Heart left ventricle (tissue), 16 donors: ENCODE measurements at regions not wholly inside any gene's neighbourhood (a gene's known extent, or its start where the extent isn't known, plus 50 kb on each side); places are given as distances from the start of the nearest gene placed in this dataset.

Experiments
- ATAC-seq, 4 donors: fragments of 200-7000 bp; cut with Tn5 transposase; one replicate each; pipeline ENCODE4 v1.9.1; 2020 to 2022; ENCODE audit warnings: moderate library complexity in 4 of 4, mild to moderate bottlenecking in 3 of 4, moderate number of reproducible peaks in 1 of 4
- DNase-seq, 5 donors: peaks; one replicate each; pipeline ENCODE4 v3.0.0-alpha.2; 2020
- H3K27ac ChIP-seq, 12 donors: fragments of 200-600 bp; sonication (generic) in 4 of 12; one replicate each; pipeline versions ENCODE4 v1.5.0 to v1.8.0; 2016 to 2022; ENCODE audit warnings: mild to moderate bottlenecking in 2 of 12
- H3K27me3 ChIP-seq, 9 donors: fragments of 200-600 bp; sonication (generic) in 2 of 9; one replicate each; pipeline versions ENCODE4 v1.5.1 to v1.8.0; 2016 to 2022; ENCODE audit warnings: mild to moderate bottlenecking in 3 of 9
- H3K36me3 ChIP-seq, 9 donors: fragments of 200-600 bp; sonication (generic) in 2 of 9; one replicate each; pipeline versions ENCODE4 v1.5.0 to v1.8.0; 2018 to 2022; ENCODE audit warnings: mild to moderate bottlenecking in 2 of 9
- H3K4me1 ChIP-seq, 12 donors: fragments of 200-600 bp; sonication (generic) in 4 of 12; one replicate each; pipeline versions ENCODE4 v1.5.0 to v1.8.0; 2016 to 2022; ENCODE audit warnings: mild to moderate bottlenecking in 3 of 12
- H3K4me3 ChIP-seq, 12 donors: fragments of 200-600 bp; sonication (generic) in 4 of 12; one replicate each; pipeline versions ENCODE4 v1.5.0 to v1.8.0; 2017 to 2022; ENCODE audit warnings: mild to moderate bottlenecking in 9 of 12, moderate library complexity in 4 of 12
- H3K9me3 ChIP-seq, 12 donors: fragments of 200-600 bp; sonication (generic) in 4 of 12; one replicate each; pipeline versions ENCODE4 v1.5.0 to v1.8.0; 2016 to 2022; ENCODE audit warnings: mild to moderate bottlenecking in 1 of 12
- CTCF ChIP-seq, 12 donors: fragments of 200-600 bp; sonication (generic) in 4 of 12; IDR thresholded peaks; one replicate each; pipeline versions ENCODE4 v1.5.0 to v1.8.0; 2018 to 2022; ENCODE audit warnings: antibody characterized with exemption in 12 of 12, mild to moderate bottlenecking in 5 of 12
- POLR2A ChIP-seq, 2 donors: fragments of 450-650 bp; IDR thresholded peaks; one replicate each; pipeline ENCODE4 v1.6.1; 2017; ENCODE audit warnings: antibody characterized with exemption in 2 of 2, mild to moderate bottlenecking in 2 of 2, moderate library complexity in 2 of 2
- WGBS, 4 donors: extraction: QIAGEN DNeasy Blood & Tissue Kit in 2 of 4; methylation state at CpG; one replicate each; pipeline versions ENCODE4 v1.1.5 to v1.1.7; 2013 to 2018; 5-methylcytosine and 5-hydroxymethylcytosine counted together
- intact Hi-C, 10 donors: fragments of 100-400 bp; cut with DNase I; formaldehyde crosslinking; loops; one replicate each; pipeline versions ENCODE4 v1.11.1 to v1.14.2; 2022
- donor health status: ischemic (EF 13 %, LVEDD 7.1; RV severe dilation, severe dysfunction).
- donor health status: healthy with polysubstance abuse.
- donor health status: DM: no; HTN: yes; CAD: no.
- donor health status: DM: no; HTN: no; CAD: no.
- donor health status: ischemic (EF 25% LVEDD 6.9; RV normal size, moderate dysfunction).
- donor health status: ischemic (EF 25% LVEDD 5.7; RV mildly dilated, moderate dysfunction).
- donor health status: healthy.
- donor health status: DM: yes; HTN: yes; CAD: no.
- donor health status: ischemic (EF 35%, LVEDD 5.7; RV mildly dilated, moderate dysfunction).
- donor health status: nonischemic (EF 11% LVEDD 7.7; RV severe dilation, severe dysfunction).
- donor health status: DM: yes; HTN: yes; CAD: no.
- donor health status: PGD.
- donor health status: ischemic (EF 29% LVEDD 5.4; RV normal size, mild dysfunction).
- donor health status: nonischemic (EF 23%, LVEDD 6.1; RV moderate dilation, normal function).

DNA sequence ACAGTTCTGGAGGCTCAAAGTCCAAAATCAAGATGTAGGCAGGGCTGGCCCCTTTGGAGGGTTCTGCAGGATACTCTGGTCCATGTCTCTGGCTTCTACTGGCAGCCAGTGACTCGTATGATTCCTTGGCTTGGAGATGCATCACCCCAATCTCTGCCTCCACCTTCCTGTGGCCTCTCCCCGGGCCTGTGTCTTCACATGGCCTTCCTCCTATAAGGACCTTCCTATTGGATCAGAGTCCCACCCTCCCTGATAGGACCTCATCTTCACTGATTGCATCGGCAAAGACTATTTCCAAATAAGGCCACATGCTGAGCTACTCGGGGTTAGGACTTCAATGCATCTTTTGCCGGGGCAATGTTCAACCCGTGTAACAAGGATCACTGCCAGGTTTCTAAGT, 509.0 kb downstream of the CD83 start:
- no peaks in the 10 kb centered on the region for H3K36me3 ChIP-seq

GRCh38 chr6:14630016-14630415, 512.4 kb downstream of the CD83 start:
- H3K4me1 ChIP-seq, result no peaks in the 10 kb centered on the region
- H3K27me3 ChIP-seq, result no peaks in the 10 kb centered on the region
- H3K27ac ChIP-seq, result no peak overlapping the region
- no peak overlapping the region for H3K4me3 ChIP-seq
- TF ChIP-seq POLR2A (IDR thresholded peaks at IDR 0.05) (no peak), CTCF (IDR thresholded peaks at IDR 0.05) (no peak)
- DNase-seq (no peak), ATAC-seq (no peak)
- 79 to 81% (median 80%) methylated on average over 7 to 12 of the region's 12 CpGs for WGBS, 4 donors
- H3K36me3 ChIP-seq, result no peaks in the 10 kb centered on the region
- H3K9me3 ChIP-seq, result peaks cover 0 to 3% (median 0%) of the 10 kb centered on the region in 12 donors
- intact Hi-C loops, result loop anchor here in 2 of 10 donors (10.0 kb wide), 2 partner anchors 205 to 755 kb away; no protein-coding TSS in a partner anchor

More for the DNA sequence above, 509.0 kb downstream of the CD83 start:
- Histone ChIP-seq H3K27ac (no peak overlapping the region), H3K9me3 (peaks cover 0 to 3% (median 0%) of the 10 kb centered on the region in 12 donors), H3K27me3 (no peaks in the 10 kb centered on the region), H3K4me1 (peaks cover 0 to 17% (median 2%) of the 10 kb centered on the region in 12 donors), H3K4me3 (no peak overlapping the region)
- no peak for TF ChIP-seq POLR2A (IDR thresholded peaks at IDR 0.05)
- TF ChIP-seq CTCF (IDR thresholded peaks at IDR 0.05), result no peak
- no peak for DNase-seq
- intact Hi-C loops, result no loop called here
- no peak for ATAC-seq
- WGBS, 4 donors, result 90 to 93% (median 92%) methylated on average over 5 to 6 of the region's 6 CpGs

DNA sequence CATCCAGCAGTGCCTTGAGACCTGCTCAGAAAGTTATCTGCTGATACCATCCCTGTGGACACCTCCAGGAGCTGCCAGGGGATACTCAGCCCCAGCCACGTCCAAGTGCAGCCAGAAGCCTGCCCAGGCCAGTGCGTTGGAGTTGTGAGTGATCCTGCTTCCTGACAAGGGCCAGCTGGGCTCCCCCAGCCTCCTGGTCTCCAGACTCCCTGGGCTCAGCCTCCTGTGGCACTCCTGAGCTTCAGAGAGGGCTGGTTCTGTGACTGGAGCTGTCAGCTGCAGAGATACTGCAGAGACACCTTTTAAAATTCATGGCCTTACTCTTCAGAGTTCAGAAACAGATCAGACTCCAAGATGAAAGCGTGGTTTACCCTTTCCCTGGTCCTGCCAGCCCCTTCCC, 515.9 kb downstream of the CD83 start:
- Histone ChIP-seq H3K9me3 (no peaks in the 10 kb centered on the region), H3K36me3 (no peaks in the 10 kb centered on the region), H3K27ac (no peak overlapping the region), H3K4me1 (peaks cover 0 to 32% (median 9%) of the 10 kb centered on the region in 12 donors), H3K27me3 (no peaks in the 10 kb centered on the region), H3K4me3 (no peak overlapping the region)
- ATAC-seq (no peak), DNase-seq (no peak)
- WGBS, 4 donors, result 75 to 100% (median 87%) methylated on average over 1 to 3 of the region's 3 CpGs
- intact Hi-C loops, result loop anchor here in 2 of 10 donors (10.0 kb wide), 2 partner anchors 209 to 751 kb away; no protein-coding TSS in a partner anchor
- TF ChIP-seq POLR2A (IDR thresholded peaks at IDR 0.05) (no peak), CTCF (IDR thresholded peaks at IDR 0.05) (no peak)

DNA sequence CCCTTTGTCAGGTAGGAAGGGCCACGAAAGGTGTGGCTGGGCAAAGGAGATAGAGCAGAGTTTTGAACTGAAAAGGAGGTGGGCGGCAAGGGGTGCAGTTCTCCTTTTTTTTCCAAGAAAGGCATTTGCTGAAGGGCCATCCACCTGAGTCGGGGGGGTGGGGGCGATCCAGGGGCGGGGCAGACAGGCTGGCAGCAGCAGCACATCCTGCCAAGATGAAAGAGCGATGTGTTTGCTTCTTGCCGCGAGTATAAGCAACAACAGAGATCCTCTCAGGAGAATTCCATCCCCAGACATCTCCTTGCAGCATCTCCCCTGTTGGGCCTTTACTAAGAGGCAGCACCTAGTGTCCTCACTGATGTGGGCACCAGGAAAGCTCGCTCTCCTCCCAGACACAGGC, 516.5 kb downstream of the CD83 start:
- Histone ChIP-seq H3K4me1 (peaks cover 0 to 38% (median 13%) of the 10 kb centered on the region in 12 donors), H3K4me3 (no peak overlapping the region), H3K27me3 (no peaks in the 10 kb centered on the region), H3K27ac (no peak overlapping the region), H3K9me3 (no peaks in the 10 kb centered on the region), H3K36me3 (no peaks in the 10 kb centered on the region)
- intact Hi-C loops, result loop anchor here in 2 of 10 donors (10.0 kb wide), 2 partner anchors 209 to 751 kb away; no protein-coding TSS in a partner anchor
- ATAC-seq (no peak), DNase-seq (no peak)
- WGBS, 4 donors, result 87 to 93% (median 89%) methylated on average over 9 of the region's 9 CpGs
- TF ChIP-seq POLR2A (IDR thresholded peaks at IDR 0.05) (no peak), CTCF (IDR thresholded peaks at IDR 0.05) (no peak)
